Upper lobe of right lung (tissue), 1 donor: ENCODE measurements at regions not wholly inside any gene's neighbourhood (a gene's known extent, or its start where the extent isn't known, plus 50 kb on each side); places are given as distances from the start of the nearest gene placed in this dataset.

Experiments
- ATAC-seq: fragments of 200-7000 bp; cut with Tn5 transposase; one replicate; pipeline ENCODE4 v1.9.1; 2020; ENCODE audit warnings: mild to moderate bottlenecking, moderate library complexity
- DNase-seq: peaks from one replicate; pipeline ENCODE4 v3.0.0-alpha.2; 2020
- H3K27ac ChIP-seq: fragments of 200-600 bp; one replicate; pipeline ENCODE4 v1.8.0; 2022
- H3K27me3 ChIP-seq: fragments of 200-600 bp; one replicate; pipeline ENCODE4 v1.8.0; 2022; ENCODE audit warnings: mild to moderate bottlenecking
- H3K36me3 ChIP-seq: fragments of 200-600 bp; one replicate; pipeline ENCODE4 v1.8.0; 2022
- H3K4me1 ChIP-seq: fragments of 200-600 bp; one replicate; pipeline ENCODE4 v1.8.0; 2022
- H3K4me3 ChIP-seq: fragments of 200-600 bp; one replicate; pipeline ENCODE4 v1.8.0; 2022; ENCODE audit warnings: mild to moderate bottlenecking
- H3K9me3 ChIP-seq: fragments of 200-600 bp; one replicate; pipeline ENCODE4 v1.8.0; 2022
- CTCF ChIP-seq: fragments of 200-600 bp; IDR thresholded peaks from one replicate; pipeline ENCODE4 v1.8.0; 2022; ENCODE audit warnings: antibody characterized with exemption
- intact Hi-C: fragments of 100-400 bp; cut with DNase I; formaldehyde crosslinking; loops from one replicate; pipeline ENCODE4 v1.11.0; 2022
- donor health status: DM: no; HTN: yes; CAD: no; lungs with severe emphysema.

GRCh38 chr18:1213126-1213525, 308.5 kb downstream of the ADCYAP1 start:
- Histone ChIP-seq H3K27ac (no peak overlapping the region), H3K4me3 (no peak overlapping the region), H3K27me3 (no peaks in the 10 kb centered on the region), H3K4me1 (no peaks in the 10 kb centered on the region), H3K9me3 (no peaks in the 10 kb centered on the region), H3K36me3 (no peaks in the 10 kb centered on the region)
- intact Hi-C loops, result no loop called here
- DNase-seq (no peak), ATAC-seq (no peak)
- no peak for TF ChIP-seq CTCF

- H3K36me3 ChIP-seq, result no peaks in the 10 kb centered on the region
- H3K27ac ChIP-seq, result no peak overlapping the region
- H3K9me3 ChIP-seq, result no peaks in the 10 kb centered on the region
- no peaks in the 10 kb centered on the region for H3K27me3 ChIP-seq
- no peak overlapping the region for H3K4me3 ChIP-seq
- ATAC-seq (no peak), DNase-seq (no peak)
- intact Hi-C loops, result no loop called here
- TF ChIP-seq CTCF, result no peak
- no peaks in the 10 kb centered on the region for H3K4me1 ChIP-seq
These were observed 318.2 kb downstream of the ADCYAP1 start for GRCh38 chr18:1222880-1223279.

GRCh38 chr18:1227025-1227424, 322.4 kb downstream of the ADCYAP1 start:
- Histone ChIP-seq H3K27ac (no peak overlapping the region), H3K4me1 (no peaks in the 10 kb centered on the region), H3K9me3 (no peaks in the 10 kb centered on the region), H3K27me3 (no peaks in the 10 kb centered on the region), H3K4me3 (no peak overlapping the region), H3K36me3 (no peaks in the 10 kb centered on the region)
- no peak for ATAC-seq
- no peak for TF ChIP-seq CTCF
- DNase-seq, result no peak
- intact Hi-C loops, result no loop called here

GRCh38 chr18:1229634-1230033, 325.0 kb downstream of the ADCYAP1 start:
- intact Hi-C loops, result no loop called here
- no peak for TF ChIP-seq CTCF
- no peak overlapping the region for H3K4me3 ChIP-seq

GRCh38 chr18:1232867-1233266, 328.2 kb downstream of the ADCYAP1 start:
- Histone ChIP-seq H3K27ac (no peak overlapping the region), H3K4me1 (no peaks in the 10 kb centered on the region), H3K9me3 (peaks cover 11% of the 10 kb centered on the region), H3K4me3 (no peak overlapping the region), H3K27me3 (no peaks in the 10 kb centered on the region), H3K36me3 (no peaks in the 10 kb centered on the region)
- DNase-seq, result no peak
- ATAC-seq, result no peak
- no peak for TF ChIP-seq CTCF
- intact Hi-C loops, result no loop called here

More at GRCh38 chr18:1229634-1230033, 325.0 kb downstream of the ADCYAP1 start:
- Histone ChIP-seq H3K27me3 (no peaks in the 10 kb centered on the region), H3K4me1 (no peaks in the 10 kb centered on the region), H3K9me3 (peaks cover 7% of the 10 kb centered on the region), H3K36me3 (no peaks in the 10 kb centered on the region), H3K27ac (no peak overlapping the region)
- no peak for DNase-seq
- no peak for ATAC-seq

- H3K9me3 ChIP-seq, result no peaks in the 10 kb centered on the region
- no peaks in the 10 kb centered on the region for H3K27me3 ChIP-seq
- DNase-seq (no peak), ATAC-seq (no peak)
- no peak overlapping the region for H3K4me3 ChIP-seq
- TF ChIP-seq CTCF, result no peak
- no peaks in the 10 kb centered on the region for H3K36me3 ChIP-seq
- no peaks in the 10 kb centered on the region for H3K4me1 ChIP-seq
- intact Hi-C loops, result no loop called here
- no peak overlapping the region for H3K27ac ChIP-seq
These were observed 336.0 kb downstream of the ADCYAP1 start for GRCh38 chr18:1240701-1241100.
